AG04449 (cell line): ENCODE measurements at regions not wholly inside any gene's neighbourhood (a gene's known extent, or its start where the extent isn't known, plus 50 kb on each side); places are given as distances from the start of the nearest gene placed in this dataset.

ENCODE experiments used
- CTCF ChIA-PET: fragments of 350-600 bp; formaldehyde crosslinking; extraction: SDS; loops from one replicate; lab custom pipeline; 2021; ENCODE audit warnings: antibody characterized with exemption; lab: Yijun Ruan, JAX
- POLR2A ChIA-PET: fragments of 400-600, 350-600 bp; formaldehyde crosslinking; extraction: SDS; loops from one replicate; lab custom pipeline; 2020; ENCODE audit warnings: antibody characterized with exemption, inconsistent platforms; lab: Yijun Ruan, JAX
- DNase-seq: peaks from one replicate; pipeline ENCODE4 v3.0.0-alpha.2; 2010; ENCODE audit warnings: low read depth, low spot score
- H3K4me3 ChIP-seq: 2 replicates; pipeline ENCODE4 v1.5.1; 2011; ENCODE audit warnings: low read depth, mild to moderate bottlenecking, control low read depth, low read length
- TF ChIP-seq, protein P1 (sequence below): IDR thresholded peaks from one replicate; pipeline ENCODE4 v1.5.1; 2011; ENCODE audit warnings: mild to moderate bottlenecking, moderate library complexity, low read length, control low read depth, inconsistent platforms; ENCODE audit not compliant: insufficient read depth; ENCODE audit errors: missing control alignments

DNA sequence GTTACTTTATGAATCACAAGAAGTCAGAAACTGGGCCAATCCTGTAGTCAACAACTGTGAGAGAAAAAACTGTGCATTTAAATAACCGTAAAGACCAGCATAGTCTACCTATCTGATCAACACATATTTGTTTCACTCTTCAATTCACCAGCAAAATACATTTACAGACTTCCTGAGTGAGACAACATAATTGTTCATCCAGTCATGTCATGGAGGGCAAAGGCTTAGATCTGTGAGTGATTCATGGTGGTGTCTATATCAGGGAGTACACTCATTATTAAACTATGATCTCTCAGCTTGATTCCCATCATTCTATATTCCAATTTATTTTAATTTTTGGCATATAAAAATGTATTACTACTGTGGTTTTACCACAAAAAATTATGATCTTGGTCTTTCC, 694.6 kb downstream of the DNAH5 start:
- no peak overlapping the region for H3K4me3 ChIP-seq
- DNase-seq = no peak
- CTCF ChIA-PET = no interaction called here
- POLR2A ChIA-PET = no interaction called here
- TF ChIP-seq, protein P1, sequence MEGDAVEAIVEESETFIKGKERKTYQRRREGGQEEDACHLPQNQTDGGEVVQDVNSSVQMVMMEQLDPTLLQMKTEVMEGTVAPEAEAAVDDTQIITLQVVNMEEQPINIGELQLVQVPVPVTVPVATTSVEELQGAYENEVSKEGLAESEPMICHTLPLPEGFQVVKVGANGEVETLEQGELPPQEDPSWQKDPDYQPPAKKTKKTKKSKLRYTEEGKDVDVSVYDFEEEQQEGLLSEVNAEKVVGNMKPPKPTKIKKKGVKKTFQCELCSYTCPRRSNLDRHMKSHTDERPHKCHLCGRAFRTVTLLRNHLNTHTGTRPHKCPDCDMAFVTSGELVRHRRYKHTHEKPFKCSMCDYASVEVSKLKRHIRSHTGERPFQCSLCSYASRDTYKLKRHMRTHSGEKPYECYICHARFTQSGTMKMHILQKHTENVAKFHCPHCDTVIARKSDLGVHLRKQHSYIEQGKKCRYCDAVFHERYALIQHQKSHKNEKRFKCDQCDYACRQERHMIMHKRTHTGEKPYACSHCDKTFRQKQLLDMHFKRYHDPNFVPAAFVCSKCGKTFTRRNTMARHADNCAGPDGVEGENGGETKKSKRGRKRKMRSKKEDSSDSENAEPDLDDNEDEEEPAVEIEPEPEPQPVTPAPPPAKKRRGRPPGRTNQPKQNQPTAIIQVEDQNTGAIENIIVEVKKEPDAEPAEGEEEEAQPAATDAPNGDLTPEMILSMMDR = no peak

DNA sequence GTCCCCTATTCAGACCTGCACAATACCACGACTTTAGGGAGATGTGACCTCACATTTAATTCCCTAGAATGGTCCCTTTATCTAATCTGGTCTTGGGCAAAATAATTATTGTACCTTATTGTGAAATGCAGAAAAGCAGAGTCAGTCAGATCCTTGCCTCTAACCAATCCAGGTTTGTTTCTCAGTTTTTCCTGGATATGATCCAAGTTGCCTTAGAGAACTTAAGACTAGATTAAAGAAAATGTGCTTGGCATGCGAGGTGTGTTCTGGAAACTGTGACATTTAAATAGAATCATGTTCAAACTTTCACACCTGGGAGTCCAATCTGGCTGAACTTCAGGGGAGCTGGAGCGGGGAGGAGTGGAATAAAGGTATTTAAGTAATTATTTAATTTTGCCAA, 696.2 kb downstream of the DNAH5 start:
- no peak for DNase-seq
- POLR2A ChIA-PET = no interaction called here
- H3K4me3 ChIP-seq = no peak overlapping the region
- CTCF ChIA-PET = no interaction called here
- TF ChIP-seq, protein P1 = no peak

DNA sequence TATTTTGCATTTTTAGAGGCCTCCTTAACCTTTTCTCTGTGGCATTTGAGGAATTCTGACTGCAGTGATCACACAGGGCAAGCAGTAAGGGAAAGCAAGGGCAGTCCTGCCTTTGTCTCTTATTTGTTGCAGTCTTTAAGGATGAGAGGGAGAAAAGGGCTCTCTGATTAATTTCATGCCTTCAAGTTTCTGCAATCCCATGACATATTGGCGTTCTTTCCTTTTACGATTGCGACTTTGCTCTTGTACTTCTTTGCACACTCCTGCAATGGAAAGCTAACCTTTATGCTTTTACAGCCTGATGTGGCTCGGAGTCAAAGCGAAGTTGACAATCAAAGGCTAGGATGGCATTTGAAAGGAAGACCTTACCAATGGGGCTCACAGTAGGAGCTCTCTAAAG, 698.4 kb downstream of the DNAH5 start:
- CTCF ChIA-PET = no interaction called here
- H3K4me3 ChIP-seq = no peak overlapping the region
- TF ChIP-seq, protein P1 = no peak
- POLR2A ChIA-PET = no interaction called here
- no peak for DNase-seq

DNA sequence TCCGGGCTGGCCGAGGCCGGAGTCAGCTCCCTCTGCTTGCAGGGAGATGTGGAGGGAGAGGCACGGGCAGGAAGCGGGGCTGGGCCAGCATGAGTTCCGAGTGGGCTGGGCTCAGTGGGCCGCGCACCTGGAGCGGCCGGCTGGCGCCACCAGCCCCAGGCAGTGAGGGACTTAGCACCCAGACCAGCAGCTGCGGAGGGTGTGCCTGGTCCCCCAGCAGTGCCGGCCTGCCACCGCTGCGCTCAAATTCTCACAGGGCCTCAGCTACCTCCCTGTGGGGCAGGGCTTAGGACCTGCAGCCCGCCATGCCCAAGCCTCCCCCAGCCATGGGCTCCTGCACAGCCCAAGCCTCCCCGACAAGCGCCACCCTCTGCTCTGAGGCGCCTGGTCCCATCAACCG, 700.3 kb downstream of the DNAH5 start:
- ChIA-PET POLR2A (no interaction called here), CTCF (no interaction called here)
- TF ChIP-seq, protein P1 = no peak
- no peak overlapping the region for H3K4me3 ChIP-seq
- DNase-seq = no peak

DNA sequence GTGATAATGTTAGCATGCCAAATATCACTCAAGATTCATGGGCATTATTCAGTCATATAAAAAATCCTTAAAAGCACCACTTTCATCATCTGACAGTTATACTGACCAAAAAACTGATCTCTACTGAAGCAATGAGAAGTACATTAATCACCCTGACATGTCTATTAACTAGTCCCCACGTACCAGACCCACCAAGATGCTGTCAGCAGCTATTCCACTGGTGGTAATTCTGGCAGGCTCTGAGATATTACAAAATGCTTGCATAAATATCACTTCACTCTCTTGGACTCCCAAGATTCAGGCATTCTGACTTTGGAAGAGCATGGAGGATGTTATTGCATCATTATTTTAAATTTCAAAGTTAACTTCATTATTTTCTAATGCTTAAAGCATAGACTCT, 717.0 kb downstream of the DNAH5 start:
- ChIA-PET CTCF (no interaction called here), POLR2A (no interaction called here)
- no peak for DNase-seq
- H3K4me3 ChIP-seq = no peak overlapping the region
- TF ChIP-seq, protein P1 = no peak

DNA sequence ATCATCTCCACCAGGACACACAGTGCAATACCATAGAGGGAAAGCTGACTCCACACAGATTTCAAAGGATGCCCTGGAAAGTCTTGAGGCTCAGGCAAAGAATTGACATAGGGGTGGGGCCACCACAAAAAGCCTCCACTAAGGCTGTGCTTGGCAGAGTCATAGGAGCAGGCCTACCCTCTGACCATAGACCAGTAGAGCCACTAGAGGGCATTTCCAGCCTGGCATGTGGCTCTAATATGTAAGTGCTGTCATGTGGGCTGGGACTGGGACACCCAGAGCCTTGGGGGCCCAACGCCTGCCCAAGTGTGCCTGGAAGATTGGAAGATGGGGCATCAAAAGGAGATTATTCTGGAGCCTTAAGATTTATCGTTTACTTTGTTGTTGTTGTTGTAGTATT, 726.0 kb downstream of the DNAH5 start:
- H3K4me3 ChIP-seq = no peak overlapping the region
- TF ChIP-seq, protein P1 = no peak
- ChIA-PET CTCF (no interaction called here), POLR2A (no interaction called here)
- no peak for DNase-seq

DNA sequence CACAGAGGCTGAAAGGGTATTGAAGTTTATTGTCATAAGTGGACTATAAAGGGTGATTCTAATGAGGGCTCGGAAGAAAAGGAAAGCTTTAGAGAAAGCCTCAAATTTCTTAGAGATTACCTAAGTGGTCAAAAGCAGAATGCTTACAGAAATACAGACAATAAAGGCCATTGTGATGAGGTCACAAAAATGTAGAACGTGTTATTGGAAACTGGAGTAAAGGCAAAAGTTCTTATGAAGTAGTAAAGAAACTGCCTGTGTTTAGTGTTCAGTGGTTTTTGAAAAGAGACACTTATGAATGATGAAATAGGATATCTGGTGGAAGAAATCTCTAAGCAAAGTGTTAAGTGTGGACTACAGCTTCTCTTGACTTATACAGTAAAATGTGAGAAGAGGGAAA, 726.9 kb downstream of the DNAH5 start:
- ChIA-PET POLR2A (no interaction called here), CTCF (no interaction called here)
- TF ChIP-seq, protein P1 = no peak
- no peak for DNase-seq
- H3K4me3 ChIP-seq = no peak overlapping the region
